Activated B cell treated with CpG ODN at 0.5 μM for 24 hours (primary cell): ENCODE measurements at regions not wholly inside any gene's neighbourhood (a gene's known extent, or its start where the extent isn't known, plus 50 kb on each side); places are given as distances from the start of the nearest gene placed in this dataset.

ENCODE experiments used
- ATAC-seq: fragments of 200-7000 bp; cut with Tn5 transposase; one replicate; pipeline ENCODE4 v1.10.0; 2021; ENCODE audit warnings: low read depth, mild to moderate bottlenecking, moderate library complexity
- CTCF ChIA-PET: fragments of 350-600 bp; sonication (Branson Sonifier 250); formaldehyde crosslinking; loops from one replicate; lab custom pipeline; 2021; ENCODE audit warnings: antibody characterized with exemption; lab: Charles Lee
- POLR2A ChIA-PET: fragments of 350-600 bp; sonication (Branson Sonifier 250); formaldehyde crosslinking; loops from one replicate; lab custom pipeline; 2021; ENCODE audit warnings: antibody characterized with exemption; lab: Charles Lee
- DNase-seq: peaks from one replicate; pipeline ENCODE4 v3.0.0; 2022
- H3K27ac Mint-ChIP-seq: one replicate; pipeline ENCODE4 v1.8.0; 2020; ENCODE audit warnings: mixed read lengths
- H3K27me3 Mint-ChIP-seq: one replicate; pipeline ENCODE4 v1.8.0; 2021; ENCODE audit warnings: mixed read lengths
- H3K36me3 Mint-ChIP-seq: one replicate; pipeline ENCODE4 v1.8.0; 2021; ENCODE audit warnings: low read depth, mixed read lengths
- H3K4me1 Mint-ChIP-seq: one replicate; pipeline ENCODE4 v1.8.0; 2021; ENCODE audit warnings: mixed read lengths
- H3K4me3 Mint-ChIP-seq: one replicate; pipeline ENCODE4 v1.8.0; 2020; ENCODE audit warnings: mild to moderate bottlenecking, mixed read lengths
- H3K9me3 Mint-ChIP-seq: one replicate; pipeline ENCODE4 v1.8.0; 2020; ENCODE audit warnings: mixed read lengths
- CTCF ChIP-seq: fragments of 200-600 bp; IDR thresholded peaks from one replicate; pipeline ENCODE4 v1.8.0; 2022; ENCODE audit warnings: antibody characterized with exemption, mild to moderate bottlenecking
- intact Hi-C: fragments of 100-400 bp; cut with micrococcal nuclease; formaldehyde crosslinking; loops from one replicate; pipeline ENCODE4 v1.15.1; 2024

GRCh38 chr20:4548552-4548951 lies 137.7 kb upstream of the PRNP start:
- POLR2A ChIA-PET, result no interaction called here

GRCh38 chr20:4546786-4547185 lies 139.5 kb upstream of the PRNP start:
- POLR2A ChIA-PET, result no interaction called here

More at GRCh38 chr20:4548552-4548951, 137.7 kb upstream of the PRNP start:
- Mint-ChIP-seq H3K4me3 (no peak overlapping the region), H3K27me3 (peaks cover 31% of the 10 kb centered on the region), H3K9me3 (peaks cover 2% of the 10 kb centered on the region), H3K4me1 (no peaks in the 10 kb centered on the region), H3K36me3 (no peaks in the 10 kb centered on the region), H3K27ac (no peak overlapping the region)
- intact Hi-C loops, result no loop called here
- CTCF ChIA-PET, result no interaction called here
- ATAC-seq, result no peak
- TF ChIP-seq CTCF, result no peak
- DNase-seq, result no peak

DNA sequence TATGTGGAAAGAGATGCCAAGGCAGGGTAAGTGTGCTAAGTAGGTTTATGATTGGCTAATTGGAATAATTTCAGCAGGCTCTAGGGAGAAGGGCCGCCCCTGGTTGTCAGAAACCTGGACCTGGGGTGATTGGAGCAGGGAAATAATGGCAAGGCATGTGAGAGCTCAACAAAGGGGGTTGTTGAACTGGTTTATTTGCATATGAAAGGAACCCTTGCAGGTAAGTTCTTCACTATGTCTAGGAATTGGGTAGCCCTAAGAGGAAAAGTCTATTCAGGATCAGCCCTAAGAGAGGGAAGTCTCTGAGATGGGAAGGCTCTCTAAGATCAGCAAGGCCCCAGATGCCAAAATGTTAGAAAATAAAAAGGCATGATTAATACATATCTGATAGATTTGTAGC lies 139.9 kb upstream of the PRNP start:
- DNase-seq (no peak), ATAC-seq (no peak)
- Mint-ChIP-seq H3K4me3 (no peak overlapping the region), H3K4me1 (no peaks in the 10 kb centered on the region), H3K36me3 (no peaks in the 10 kb centered on the region), H3K9me3 (peaks cover 2% of the 10 kb centered on the region), H3K27me3 (peaks cover 27% of the 10 kb centered on the region), H3K27ac (no peak overlapping the region)
- TF ChIP-seq CTCF, result no peak
- POLR2A ChIA-PET, result no interaction called here
- CTCF ChIA-PET, result no interaction called here
- intact Hi-C loops, result no loop called here

More at GRCh38 chr20:4546786-4547185, 139.5 kb upstream of the PRNP start:
- Mint-ChIP-seq H3K4me1 (no peaks in the 10 kb centered on the region), H3K27ac (no peak overlapping the region), H3K4me3 (no peak overlapping the region), H3K9me3 (peaks cover 2% of the 10 kb centered on the region), H3K27me3 (peaks cover 27% of the 10 kb centered on the region), H3K36me3 (no peaks in the 10 kb centered on the region)
- DNase-seq, result no peak
- no peak for ATAC-seq
- TF ChIP-seq CTCF, result no peak
- intact Hi-C loops, result no loop called here
- CTCF ChIA-PET, result no interaction called here

DNA sequence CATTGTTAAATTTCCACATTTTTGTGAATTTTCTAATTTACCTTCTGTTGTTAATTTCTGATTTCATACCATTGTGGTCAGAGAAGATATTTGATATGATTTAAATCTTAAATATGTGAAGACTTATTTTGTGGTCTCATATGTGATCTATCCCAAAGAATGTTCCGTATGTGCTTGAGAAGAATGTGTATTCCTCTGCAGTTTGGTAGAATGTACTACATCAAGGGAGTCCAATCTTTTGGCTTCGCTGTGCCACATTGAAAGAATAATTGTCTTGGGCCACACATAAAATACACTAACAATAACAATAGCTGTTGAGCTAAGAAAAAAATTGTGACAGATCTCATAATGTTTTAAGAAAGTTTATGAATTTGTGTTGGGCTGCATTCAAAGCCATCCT lies 140.7 kb upstream of the PRNP start:
- H3K27ac Mint-ChIP-seq, result no peak overlapping the region
- no peak overlapping the region for H3K4me3 Mint-ChIP-seq
- H3K4me1 Mint-ChIP-seq, result no peaks in the 10 kb centered on the region
- H3K36me3 Mint-ChIP-seq, result no peaks in the 10 kb centered on the region
- no peak for ATAC-seq
- TF ChIP-seq CTCF, result no peak
- CTCF ChIA-PET, result no interaction called here
- no peak for DNase-seq
- intact Hi-C loops, result no loop called here
- peaks cover 2% of the 10 kb centered on the region for H3K9me3 Mint-ChIP-seq
- POLR2A ChIA-PET, result no interaction called here
- H3K27me3 Mint-ChIP-seq, result peaks cover 23% of the 10 kb centered on the region

DNA sequence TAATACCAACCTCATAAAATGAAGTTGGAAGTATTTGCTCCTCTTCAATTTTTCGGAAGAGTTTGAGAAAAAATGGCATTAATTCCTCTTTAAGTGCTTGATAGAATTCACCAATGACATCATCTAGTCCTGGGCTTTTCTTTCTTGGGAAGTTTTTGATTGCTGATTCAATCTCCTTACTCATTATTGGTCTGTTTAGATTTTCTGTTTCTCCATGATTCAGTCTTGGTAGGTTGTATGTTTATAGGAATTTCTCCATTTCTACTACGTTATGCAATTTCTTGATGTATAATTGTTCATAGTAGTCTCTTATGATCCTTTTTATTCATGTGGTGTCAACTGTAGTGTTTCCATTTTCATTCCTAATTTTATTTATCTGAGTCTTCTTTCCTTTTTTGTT lies 141.5 kb upstream of the PRNP start:
- ChIA-PET POLR2A (no interaction called here), CTCF (no interaction called here)
- H3K27me3 Mint-ChIP-seq, result peaks cover 22% of the 10 kb centered on the region
- no peak overlapping the region for H3K27ac Mint-ChIP-seq
- ATAC-seq, result no peak
- no peak for DNase-seq
- no peaks in the 10 kb centered on the region for H3K36me3 Mint-ChIP-seq
- intact Hi-C loops, result no loop called here
- H3K4me3 Mint-ChIP-seq, result no peak overlapping the region
- H3K9me3 Mint-ChIP-seq, result peaks cover 2% of the 10 kb centered on the region
- no peak for TF ChIP-seq CTCF
- no peaks in the 10 kb centered on the region for H3K4me1 Mint-ChIP-seq
